HG03378 (cell line): ENCODE measurements at regions not wholly inside any gene's neighbourhood (a gene's known extent, or its start where the extent isn't known, plus 50 kb on each side); places are given as distances from the start of the nearest gene placed in this dataset.
A peak's percentile ranks its signal among the peaks of the same experiment; 100 is the strongest.
"Not testable (repeated sequence)": the region's sequence is repeated elsewhere in the genome, so short reads cannot be mapped to it uniquely, and the experiment has no call there.

Experiments used
- ATAC-seq: cut with Tn5 transposase; IDR thresholded peaks from one replicate; pipeline ENCODE4 v1.9.1; 2021; ENCODE audit warnings: mild to moderate bottlenecking, moderate library complexity; ENCODE audit not compliant: unreplicated experiment

DNA sequence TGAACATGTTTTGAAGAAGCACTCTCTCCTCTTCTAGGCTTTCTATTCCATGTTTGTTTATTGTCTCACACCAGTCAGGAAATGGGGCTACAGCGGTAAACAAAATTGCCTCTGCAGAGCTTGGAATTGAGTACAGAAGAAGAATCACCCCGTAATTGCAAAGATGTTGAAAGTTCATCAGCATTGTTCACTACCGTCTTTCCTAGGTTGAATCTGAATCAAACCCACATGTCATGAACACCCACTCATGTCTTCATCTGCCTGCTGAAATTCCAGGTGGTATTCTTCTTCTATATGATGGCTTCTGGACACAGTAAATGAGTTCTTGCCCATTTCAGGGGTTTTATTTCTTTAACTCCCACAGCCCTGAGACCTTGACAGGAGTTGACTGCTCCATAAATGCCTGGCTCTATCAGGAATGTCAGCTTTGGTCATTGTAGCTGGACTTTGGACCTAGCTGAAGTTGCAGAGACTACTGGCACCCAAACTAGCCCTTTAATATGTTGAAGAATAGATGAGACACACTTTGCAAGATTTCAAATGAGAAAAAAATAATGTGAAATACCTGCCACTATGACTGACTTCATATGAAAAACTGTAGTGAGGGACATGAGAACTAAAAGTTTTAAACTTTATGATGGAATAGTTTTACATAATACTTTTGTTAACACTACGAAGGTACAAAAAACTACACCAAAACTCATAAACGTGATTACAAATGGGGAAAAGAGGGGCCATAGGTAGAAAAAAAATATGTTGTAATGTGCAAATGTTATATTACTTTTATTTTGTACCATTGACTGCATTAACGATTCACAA lies 1235.3 kb upstream of the ZEB2 start:
- ATAC-seq: no peak

DNA sequence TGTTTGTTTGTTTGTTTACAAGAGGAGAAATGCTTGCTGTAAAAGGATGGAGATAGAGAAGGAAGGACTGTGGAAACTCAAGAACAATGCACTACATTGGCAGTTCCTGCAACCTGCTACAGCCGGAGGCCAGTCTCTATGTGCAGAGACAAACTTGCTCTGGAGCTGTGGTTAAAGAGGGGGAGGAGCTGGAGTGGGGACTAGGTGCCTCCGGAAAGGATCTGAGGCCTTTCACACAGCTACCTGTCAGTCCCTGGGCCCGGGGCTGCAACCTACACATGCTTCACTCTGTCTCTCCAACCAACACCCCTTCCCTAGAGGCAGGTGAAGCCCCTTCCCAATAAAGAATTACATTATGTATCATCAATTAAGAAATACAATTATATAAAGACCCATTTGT lies 1234.0 kb upstream of the ZEB2 start:
- ATAC-seq: no peak

DNA sequence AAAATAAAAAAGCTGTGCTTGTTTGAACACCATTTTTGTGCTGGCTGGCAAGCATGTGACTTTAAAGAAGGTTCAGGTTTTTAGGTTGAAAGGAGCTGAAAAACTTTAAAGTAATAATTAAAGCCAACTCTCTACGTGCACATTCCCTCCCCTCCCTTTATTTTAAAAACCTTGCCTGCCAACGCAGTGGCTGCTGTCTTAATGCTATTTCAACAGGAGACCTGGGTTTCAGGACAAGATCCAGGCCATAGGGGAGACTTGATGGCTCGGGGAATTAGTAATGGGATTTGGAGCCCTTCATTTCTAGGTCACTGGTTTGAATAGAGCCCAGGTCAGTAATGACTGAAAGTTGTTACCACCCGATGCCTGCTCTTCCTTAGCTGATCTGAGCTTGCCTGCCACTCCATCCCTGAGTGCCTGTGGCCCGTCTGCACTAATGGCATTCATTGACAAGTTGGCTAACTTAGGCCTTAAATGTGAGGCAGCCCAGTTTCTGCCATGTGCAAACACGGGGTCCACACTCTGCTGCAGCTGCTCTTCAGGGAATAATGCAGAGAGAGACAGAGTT lies 1233.2 kb upstream of the ZEB2 start:
- no peak for ATAC-seq

DNA sequence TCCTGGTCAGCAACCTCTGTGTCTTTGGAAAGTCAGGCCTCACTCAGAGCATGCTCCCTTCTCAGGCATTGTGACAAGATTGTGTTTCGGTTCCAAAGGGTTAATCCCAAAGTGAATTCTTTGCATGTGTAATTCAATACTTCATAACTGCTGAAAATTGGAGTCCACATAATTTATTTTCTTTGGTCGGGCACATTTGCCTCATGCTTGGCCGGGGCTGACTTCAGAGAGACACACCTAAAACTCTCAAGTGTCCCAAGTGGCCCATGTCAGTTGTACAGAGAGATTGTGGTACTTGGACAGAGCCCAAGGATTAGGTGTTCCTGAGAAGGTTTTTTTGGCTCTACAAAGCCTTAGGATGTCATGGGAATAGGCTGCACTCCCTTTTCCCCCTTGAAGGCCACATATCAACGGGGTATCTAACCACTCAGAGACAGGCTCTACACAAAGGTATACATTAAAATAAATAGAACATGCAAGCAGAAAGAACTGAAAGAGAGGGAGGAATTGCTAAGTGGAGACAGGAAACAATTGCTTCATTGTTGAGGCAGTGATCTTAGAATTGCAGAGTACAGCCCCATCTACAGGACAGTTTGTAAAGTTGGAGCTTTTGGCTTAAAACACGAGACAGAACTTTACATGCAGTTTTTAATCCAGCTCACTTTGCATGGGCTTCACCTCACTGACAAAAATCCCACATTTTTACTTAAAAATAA lies 1232.3 kb upstream of the ZEB2 start:
- peak; percentile 28 for ATAC-seq

DNA sequence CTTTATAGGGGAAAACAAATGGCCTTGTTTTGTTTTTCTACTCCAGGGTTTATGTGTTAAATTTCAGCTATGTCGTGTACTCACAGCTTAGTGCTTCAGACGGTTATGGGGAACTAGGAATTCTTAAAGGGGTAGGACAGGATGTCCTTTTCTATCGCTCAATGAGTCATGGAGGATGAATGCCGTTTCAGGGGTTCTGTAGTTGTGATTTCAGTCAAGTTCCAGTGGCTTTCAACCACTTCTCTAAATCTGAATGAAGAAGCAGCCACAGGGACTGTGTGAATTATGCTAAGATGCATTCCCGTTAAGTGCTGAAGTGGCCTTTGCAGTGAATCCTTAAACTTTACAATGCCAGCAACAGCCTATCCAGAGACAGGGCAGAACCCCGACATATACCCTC lies 1231.7 kb upstream of the ZEB2 start:
- ATAC-seq: peak; percentile 91

DNA sequence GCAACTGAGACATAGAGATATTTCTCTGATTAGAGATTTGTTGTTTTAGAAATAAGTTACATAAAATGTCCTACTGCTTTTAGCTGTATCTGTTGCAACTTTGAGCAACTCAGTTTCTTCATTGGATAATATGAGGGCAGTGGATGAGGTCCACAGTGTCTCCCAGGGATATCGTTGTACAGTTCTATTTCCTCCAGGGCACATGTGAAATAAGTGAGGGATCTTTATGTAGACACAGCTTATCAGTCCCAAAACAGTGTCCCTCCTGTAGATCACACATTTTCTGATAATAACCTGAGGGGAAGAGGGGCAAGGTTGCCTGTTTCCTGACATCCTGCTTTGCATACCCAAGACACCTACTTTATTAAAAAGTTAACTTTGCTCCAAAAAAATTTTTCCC lies 1231.2 kb upstream of the ZEB2 start:
- no peak for ATAC-seq

DNA sequence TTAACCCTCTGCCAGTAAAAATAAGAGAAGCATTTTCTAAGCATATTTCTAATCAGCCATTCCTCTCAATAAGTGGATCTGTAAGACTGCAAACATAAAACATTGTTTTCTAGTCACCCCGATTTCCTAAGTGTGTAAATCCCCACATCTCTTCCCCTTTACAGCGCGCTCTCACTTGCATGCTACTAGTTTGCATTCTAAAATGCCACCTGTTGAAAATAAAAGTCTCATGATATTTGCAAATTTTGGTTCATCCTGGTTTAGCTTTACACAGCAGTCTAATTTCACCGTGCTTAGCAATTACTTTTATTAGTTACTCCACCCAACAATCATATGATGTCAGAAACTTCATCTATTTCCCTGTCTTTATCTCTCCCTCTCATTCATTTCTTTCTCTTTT lies 1230.7 kb upstream of the ZEB2 start:
- no peak for ATAC-seq

DNA sequence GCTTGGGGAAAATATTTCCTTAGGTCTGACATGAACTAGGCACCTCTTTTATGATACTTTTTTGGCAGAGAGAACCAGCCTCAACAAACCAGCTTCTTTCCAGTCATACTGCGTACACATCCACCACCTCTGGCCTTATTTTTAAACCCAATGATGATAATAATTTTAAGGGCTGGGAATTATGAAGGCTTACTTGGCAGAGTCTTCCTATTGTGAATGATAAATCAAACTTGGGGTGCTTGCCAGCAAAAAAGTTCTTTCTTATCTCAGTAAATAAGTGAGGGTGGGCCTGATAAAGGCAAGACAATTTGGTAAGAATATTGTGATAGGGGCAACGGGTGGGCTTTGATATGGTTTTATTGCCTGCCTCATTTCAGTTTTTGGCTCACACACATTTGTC lies 1230.2 kb upstream of the ZEB2 start:
- no peak for ATAC-seq

DNA sequence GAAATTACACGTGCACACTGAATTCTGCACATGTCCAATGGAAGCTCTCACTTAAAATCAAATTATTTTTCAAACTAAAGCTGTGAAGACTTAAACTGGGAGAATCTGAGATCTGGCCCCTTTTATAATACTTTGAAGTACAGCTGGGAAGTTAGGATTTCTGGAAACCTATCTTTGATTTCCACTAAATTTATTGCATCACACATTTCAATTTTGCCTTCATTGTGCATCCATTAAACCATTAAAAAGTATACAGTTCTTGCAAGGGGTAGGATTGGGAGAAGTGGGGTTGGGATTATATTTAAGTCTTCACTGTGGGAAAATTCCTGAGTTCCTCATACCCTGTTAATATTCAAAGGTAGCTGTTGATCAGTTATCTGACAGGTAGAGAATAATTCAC lies 1229.6 kb upstream of the ZEB2 start:
- ATAC-seq: no peak

DNA sequence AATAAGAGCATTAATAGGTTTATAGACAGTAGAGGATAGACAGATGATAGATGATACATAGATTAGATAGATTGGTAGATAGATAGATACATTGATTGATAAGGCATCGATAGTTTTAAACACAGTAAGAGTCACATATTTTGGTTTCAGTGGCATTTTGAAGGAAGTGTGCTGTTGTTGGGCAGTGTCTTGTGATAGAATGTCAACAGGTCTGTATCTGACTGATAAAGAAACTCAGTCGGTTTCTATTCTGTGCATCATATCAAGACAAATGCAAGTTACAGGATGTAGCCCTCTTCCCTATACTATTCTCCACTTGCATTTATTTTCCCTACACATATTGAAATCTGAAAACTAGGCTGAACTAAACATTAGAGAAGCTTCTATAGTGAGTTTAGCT lies 1229.0 kb upstream of the ZEB2 start:
- peak; percentile 54 for ATAC-seq

DNA sequence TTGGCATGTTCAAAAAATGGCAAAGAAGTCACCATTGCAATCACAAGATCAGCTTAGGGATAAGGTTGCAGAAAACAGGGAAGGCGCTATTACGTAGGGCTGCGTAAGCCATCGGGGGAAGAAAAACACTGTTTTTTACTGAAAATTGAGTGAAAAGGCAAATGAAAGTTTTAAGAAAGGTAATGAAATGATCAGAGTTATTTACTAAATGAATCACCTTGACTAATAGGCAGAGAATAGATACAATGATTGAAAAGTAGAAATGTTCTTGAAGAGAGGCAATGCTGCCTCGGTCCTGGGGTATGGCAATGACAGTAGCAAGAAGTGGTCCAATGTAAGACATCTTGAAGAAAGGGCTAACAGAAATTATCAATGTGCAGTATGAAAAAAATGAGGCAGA lies 1227.8 kb upstream of the ZEB2 start:
- ATAC-seq: no peak

DNA sequence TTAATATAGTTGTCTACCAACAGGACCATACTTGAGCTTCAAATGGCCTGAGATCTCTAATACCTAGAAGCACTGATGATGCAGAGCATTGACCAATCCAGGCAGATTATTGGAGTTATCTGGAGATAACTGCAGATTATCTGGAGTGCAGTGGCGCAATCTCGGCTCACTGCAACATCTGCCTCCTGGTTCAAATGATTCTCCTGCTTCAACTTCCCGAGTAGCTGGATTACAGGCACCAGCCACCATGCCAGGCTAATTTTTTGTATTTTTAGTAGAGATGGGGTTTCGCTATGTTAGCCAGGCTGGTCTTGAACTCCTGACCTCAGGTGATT lies 1225.4 kb upstream of the ZEB2 start:
- ATAC-seq: not testable (repeated sequence)

DNA sequence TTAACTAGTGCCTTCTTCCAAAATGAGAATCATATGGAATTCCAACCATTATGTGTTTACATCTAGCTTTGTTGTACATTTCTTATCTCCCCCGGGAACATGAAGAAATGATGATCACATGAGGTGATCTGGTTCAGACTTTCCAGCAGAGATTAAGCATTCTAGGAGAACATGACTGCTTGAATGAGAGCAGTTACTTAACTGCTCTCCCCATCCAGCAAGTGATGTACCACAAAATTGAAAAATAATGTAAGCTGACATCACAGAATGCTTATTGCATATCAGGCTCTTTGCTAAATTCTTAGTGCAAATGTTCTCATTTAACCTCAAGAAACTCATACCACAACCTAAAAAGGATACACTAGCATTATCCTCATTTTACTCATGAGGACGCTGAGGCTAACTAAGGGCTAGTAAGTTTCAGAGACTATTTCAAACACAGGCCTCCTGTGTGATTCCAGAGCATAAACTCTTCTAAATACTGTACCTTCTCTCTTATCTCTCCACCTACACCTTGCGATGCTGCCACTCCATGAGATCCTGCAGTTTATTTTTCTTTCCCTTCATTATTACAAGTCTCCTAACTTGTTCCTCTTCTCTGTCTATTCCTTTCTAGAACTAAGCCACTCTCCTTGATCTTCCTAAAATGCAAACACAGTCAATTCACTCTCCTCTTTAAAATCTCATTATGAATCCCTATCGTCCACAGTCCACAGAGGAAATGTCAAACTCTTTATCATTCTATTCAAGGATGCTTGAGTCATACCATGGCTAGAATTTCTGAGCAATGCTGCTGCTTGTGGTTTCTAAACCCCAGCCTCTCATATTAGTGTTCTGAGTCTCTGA lies 1224.8 kb upstream of the ZEB2 start:
- peak; percentile 85 for ATAC-seq

DNA sequence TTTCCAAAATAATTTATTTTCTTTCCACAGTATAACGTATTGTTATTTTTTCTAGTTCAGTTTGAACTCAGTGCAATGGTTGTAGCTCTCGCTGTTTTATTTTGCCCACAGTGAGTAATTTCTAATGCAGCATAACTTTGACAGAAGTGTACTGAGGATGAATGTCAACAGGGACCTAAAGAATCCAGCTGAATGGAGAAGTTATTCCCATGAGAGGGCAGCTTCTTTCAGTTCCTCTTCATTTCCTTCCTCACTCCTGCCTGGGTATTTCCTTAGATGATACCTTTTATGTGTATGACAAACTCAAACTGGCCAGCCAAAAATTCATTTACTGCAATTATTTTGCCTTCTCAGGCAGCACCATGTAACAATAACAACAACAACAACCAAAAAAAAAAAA lies 1223.1 kb upstream of the ZEB2 start:
- ATAC-seq: no peak

DNA sequence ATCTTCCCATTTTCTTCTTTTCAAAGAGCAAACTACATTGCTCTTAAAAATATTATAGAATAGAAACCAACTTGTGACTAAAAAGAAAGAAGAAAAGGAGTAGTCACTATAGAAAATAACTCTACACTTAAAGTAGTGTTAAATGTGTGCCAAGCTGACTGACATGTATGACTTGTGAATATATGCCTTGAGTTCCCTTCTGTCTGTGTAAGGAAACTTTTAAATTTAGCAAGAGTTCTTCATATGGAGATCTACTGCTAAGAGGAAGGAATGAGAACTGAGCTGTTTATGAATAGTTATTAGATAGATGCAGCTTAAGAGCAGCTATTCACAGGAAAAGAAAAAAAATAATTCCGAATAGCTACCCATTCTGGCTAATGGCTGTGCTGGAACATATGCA lies 1221.7 kb upstream of the ZEB2 start:
- no peak for ATAC-seq

DNA sequence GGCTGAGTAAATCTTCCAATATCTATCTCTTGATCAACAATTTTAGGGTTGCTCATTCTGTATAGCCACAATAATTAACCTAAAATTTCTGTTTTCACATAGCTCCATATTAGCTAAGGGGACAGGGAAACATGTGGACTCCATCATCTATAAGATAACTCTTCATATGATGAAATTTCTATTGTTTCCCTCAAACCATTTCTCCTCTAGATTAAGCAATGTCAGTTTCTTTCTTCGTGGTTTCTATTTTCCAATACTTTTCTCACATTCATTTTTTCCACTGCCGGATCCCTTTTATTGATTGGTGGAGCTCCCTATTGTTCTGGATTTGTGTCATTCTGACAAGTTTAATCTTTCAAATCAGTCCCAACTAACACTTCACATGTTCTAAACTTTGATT lies 1221.3 kb upstream of the ZEB2 start:
- ATAC-seq: no peak

DNA sequence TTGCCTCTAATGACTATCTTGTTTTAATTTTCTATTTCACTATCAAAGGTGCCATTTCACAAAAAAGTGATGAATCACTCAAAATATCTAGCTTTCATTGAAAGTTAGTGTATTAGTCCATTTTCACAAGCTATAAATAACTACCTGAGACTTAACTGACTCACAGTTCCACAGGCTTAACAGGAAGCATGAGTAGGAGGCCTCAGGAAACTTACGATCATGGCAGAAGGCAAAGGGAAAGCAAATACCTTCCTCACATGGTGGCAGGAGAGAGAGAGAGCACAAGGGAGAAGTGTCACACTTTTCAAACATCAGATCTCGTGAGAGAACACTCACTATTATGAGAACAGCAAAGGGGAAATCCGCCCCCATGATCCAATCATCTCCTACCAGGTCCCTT lies 1220.4 kb upstream of the ZEB2 start:
- ATAC-seq: no peak

DNA sequence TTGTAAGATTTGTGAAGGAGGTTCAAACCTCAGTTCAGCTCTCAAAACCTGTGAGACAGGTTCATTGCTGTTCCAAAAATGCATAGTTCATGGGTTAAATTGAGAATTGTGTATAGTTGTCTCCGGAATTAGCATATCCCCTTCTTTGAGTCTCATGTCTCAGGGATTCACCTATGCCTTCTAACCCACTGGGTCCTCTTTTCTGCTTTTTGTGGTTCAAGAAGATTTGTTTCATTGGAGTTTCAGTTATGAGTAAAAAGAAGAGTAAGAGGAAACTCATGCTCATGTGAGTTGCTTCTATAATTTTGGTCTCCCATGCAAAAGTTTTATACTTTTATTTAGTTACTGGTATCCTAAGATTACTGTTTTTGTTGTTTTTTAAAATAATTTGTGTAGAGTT lies 1219.8 kb upstream of the ZEB2 start:
- peak; percentile 65 for ATAC-seq

DNA sequence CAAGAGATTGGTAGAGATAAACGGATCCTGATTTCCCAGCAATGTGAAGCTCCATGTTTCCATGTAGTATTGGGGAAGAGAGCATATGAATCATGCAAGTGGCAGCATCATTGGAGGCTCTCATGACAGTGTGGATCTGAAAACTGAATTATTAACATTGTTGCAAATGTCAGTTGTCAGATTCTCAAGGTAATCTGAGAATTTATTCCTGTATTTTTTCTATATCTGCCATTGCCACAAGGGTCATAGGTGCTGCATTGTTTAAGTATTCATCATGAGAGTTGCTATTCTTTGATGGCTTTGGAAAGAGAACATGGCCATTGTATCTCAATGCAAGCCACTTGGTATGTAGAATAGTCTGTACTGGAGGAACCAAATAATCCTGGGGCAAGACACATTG lies 1217.0 kb upstream of the ZEB2 start:
- no peak for ATAC-seq

DNA sequence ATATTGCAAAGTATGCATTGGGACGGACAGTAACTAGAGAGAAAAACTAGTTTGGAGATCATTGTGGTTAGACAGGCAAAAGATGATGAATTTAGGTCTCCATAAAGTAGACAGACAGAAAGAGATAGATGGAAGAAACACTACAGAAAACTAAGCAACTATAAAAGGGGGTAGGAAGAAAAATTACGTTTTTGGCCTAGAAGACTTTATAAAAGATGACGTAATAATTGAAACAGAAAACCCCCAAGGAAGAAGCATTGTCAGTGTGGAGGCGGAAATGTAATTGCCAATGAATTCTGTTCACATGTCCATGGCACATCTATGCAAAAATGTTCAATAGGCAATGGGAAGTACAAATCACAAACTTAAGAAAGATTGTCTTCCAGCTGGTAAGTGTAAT lies 1211.5 kb upstream of the ZEB2 start:
- no peak for ATAC-seq

DNA sequence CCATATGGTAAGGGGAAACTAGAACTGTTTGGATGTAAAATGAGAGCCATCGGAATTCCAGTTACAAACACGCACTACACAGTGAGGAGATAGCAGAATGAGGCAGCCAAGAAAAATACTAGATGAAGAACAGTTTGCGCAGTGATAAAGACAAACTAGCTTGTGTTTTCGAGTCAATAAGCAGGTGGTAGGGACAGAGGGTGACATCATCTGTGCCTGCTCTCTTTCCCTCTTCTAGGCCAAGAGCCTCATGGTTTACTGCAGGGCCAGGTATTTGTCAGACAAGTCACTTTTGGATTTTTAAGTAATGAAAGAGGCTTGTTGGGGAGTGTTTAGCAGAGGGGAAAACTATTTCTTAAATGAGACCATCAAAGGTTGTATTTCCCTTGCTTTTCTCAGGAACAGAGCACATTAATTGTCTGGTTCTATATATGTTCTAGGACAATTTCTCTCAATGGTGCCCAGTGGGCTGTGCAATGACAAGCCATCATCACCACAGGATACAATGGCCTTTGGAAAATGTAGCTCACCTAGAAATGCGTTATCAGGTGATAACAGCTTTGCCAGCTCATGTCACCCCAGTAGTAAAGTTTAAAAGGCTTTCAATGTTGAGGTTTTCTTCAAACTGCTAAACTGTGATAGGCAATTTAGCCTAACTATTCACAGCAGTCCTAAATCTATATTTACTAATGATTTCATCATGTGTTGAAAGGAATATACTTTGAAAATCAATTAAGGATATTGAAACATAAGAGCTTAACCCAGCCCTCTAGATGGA lies 1210.3 kb upstream of the ZEB2 start:
- no peak for ATAC-seq
